Thyroid gland (tissue), 4 donors: ENCODE measurements at regions not wholly inside any gene's neighbourhood (a gene's known extent, or its start where the extent isn't known, plus 50 kb on each side); places are given as distances from the start of the nearest gene placed in this dataset.
"Not testable (repeated sequence)": the region's sequence is repeated elsewhere in the genome, so short reads cannot be mapped to it uniquely, and the experiment has no call there.

Experiments used
- POLR2A ChIP-seq, 2 donors: fragments of 450-650 bp; IDR thresholded peaks; one replicate each; pipeline ENCODE4 v1.6.1; 2017; ENCODE audit warnings: antibody characterized with exemption in 2 of 2, mild to moderate bottlenecking in 2 of 2, moderate library complexity in 1 of 2
- TF ChIP-seq, protein P1 (sequence below), 6 experiments: fragments of 200-600 bp in 3 of 6; fragments of 450-650 bp in 3 of 6; sonication (generic) in 3 of 6; IDR thresholded peaks; one replicate each; pipeline ENCODE4 v1.5.1; 2016 to 2019; ENCODE audit warnings: antibody characterized with exemption in 6 of 6, mild to moderate bottlenecking in 2 of 6, inconsistent platforms in 1 of 6, moderate library complexity in 1 of 6

GRCh38 chr2:89160306-89160705 lies 468.8 kb downstream of the RPIA start:
- TF ChIP-seq POLR2A (IDR thresholded peaks at IDR 0.05), result not testable (repeated sequence)
- TF ChIP-seq, protein P1, sequence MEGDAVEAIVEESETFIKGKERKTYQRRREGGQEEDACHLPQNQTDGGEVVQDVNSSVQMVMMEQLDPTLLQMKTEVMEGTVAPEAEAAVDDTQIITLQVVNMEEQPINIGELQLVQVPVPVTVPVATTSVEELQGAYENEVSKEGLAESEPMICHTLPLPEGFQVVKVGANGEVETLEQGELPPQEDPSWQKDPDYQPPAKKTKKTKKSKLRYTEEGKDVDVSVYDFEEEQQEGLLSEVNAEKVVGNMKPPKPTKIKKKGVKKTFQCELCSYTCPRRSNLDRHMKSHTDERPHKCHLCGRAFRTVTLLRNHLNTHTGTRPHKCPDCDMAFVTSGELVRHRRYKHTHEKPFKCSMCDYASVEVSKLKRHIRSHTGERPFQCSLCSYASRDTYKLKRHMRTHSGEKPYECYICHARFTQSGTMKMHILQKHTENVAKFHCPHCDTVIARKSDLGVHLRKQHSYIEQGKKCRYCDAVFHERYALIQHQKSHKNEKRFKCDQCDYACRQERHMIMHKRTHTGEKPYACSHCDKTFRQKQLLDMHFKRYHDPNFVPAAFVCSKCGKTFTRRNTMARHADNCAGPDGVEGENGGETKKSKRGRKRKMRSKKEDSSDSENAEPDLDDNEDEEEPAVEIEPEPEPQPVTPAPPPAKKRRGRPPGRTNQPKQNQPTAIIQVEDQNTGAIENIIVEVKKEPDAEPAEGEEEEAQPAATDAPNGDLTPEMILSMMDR (IDR thresholded peaks at IDR 0.05), result peak in 1 of 6 experiments; percentile 25
